ENCODE measurements at regions not wholly inside any gene's neighbourhood (a gene's known extent, or its start where the extent isn't known, plus 50 kb on each side); places are given as distances from the start of the nearest gene placed in this dataset.

GRCh38 chr11:21807350-21807749 is 385.5 kb upstream of the ANO5 start:
- TF ChIP-seq CTCF (IDR thresholded peaks at IDR 0.05; ENCODE audit: low read depth, low read length, poor library complexity, severe bottlenecking): no peak
- no peak for TF ChIP-seq EZH2phosphoT487 (IDR thresholded peaks at IDR 0.05; ENCODE audit: borderline replicate concordance, low read length)
